Keratinocyte (primary cell): ENCODE measurements at regions not wholly inside any gene's neighbourhood (a gene's known extent, or its start where the extent isn't known, plus 50 kb on each side); places are given as distances from the start of the nearest gene placed in this dataset.

Source experiments
- DNase-seq: peaks from one replicate; pipeline ENCODE4 v3.0.0-alpha.2; 2011; ENCODE audit warnings: low read depth, missing footprints, low spot score
- FAIRE-seq: peaks from 2 replicates; lab custom pipeline; 2011; peaks lifted over from hg19 to GRCh38; lab: Jason Lieb, UNC
- H2AFZ ChIP-seq: 2 replicates; pipeline ENCODE4 v1.6.0; 2012; ENCODE audit warnings: low read length, control low read depth, inconsistent platforms; ENCODE audit not compliant: control insufficient read depth
- H3K27ac ChIP-seq: 2 replicates; pipeline ENCODE4 v1.5.1; 2011; ENCODE audit warnings: low read length; ENCODE audit not compliant: control insufficient read depth, insufficient read depth
- H3K27me3 ChIP-seq: 3 replicates; pipeline ENCODE4 v1.6.0; 2011; ENCODE audit warnings: low read length; ENCODE audit not compliant: control insufficient read depth, insufficient read depth; ENCODE audit errors: extremely low read depth
- H3K36me3 ChIP-seq, 2 experiments: 2 replicates in 1 of 2; 3 replicates in 1 of 2; pipeline ENCODE4 v1.5.1; 2011; ENCODE audit warnings: low read length in 2 of 2, mild to moderate bottlenecking in 1 of 2; ENCODE audit not compliant: control insufficient read depth in 2 of 2, insufficient read depth in 2 of 2; ENCODE audit errors: extremely low read depth in 1 of 2
- H3K4me1 ChIP-seq: 3 replicates; pipeline ENCODE4 v1.5.1; 2011; ENCODE audit warnings: low read length; ENCODE audit not compliant: control insufficient read depth, insufficient read depth; ENCODE audit errors: extremely low read depth
- H3K4me2 ChIP-seq: 3 replicates; pipeline ENCODE4 v1.6.0; 2011; ENCODE audit warnings: low read depth, low read length; ENCODE audit not compliant: control insufficient read depth, insufficient read depth; ENCODE audit errors: extremely low read depth
- H3K4me3 ChIP-seq, 3 experiments: fragments of 200-600 bp in 1 of 3; sonication (generic) in 1 of 3; 2 replicates in 2 of 3; 3 replicates in 1 of 3; pipeline ENCODE4 v1.5.1; 2011 to 2016; ENCODE audit warnings: low read length in 3 of 3, mild to moderate bottlenecking in 3 of 3, control low read depth in 2 of 3, inconsistent platforms in 1 of 3, low read depth in 1 of 3, mixed read lengths in 1 of 3, mixed run types in 1 of 3, moderate library complexity in 1 of 3; ENCODE audit not compliant: control insufficient read depth in 2 of 3, insufficient read depth in 2 of 3; ENCODE audit errors: extremely low read depth in 1 of 3
- H3K79me2 ChIP-seq: 2 replicates; pipeline ENCODE4 v1.6.0; 2012; ENCODE audit warnings: low read length; ENCODE audit not compliant: control insufficient read depth, insufficient read depth
- H3K9ac ChIP-seq: 3 replicates; pipeline ENCODE4 v1.6.0; 2011; ENCODE audit warnings: low read length; ENCODE audit not compliant: control insufficient read depth, insufficient read depth; ENCODE audit errors: extremely low read depth
- H3K9me1 ChIP-seq: 3 replicates; pipeline ENCODE4 v1.6.0; 2011; ENCODE audit warnings: low read length; ENCODE audit not compliant: control insufficient read depth, insufficient read depth; ENCODE audit errors: extremely low read depth
- H3K9me3 ChIP-seq: 2 replicates; pipeline ENCODE4 v1.5.1; 2012; ENCODE audit warnings: low read depth, low read length; ENCODE audit not compliant: control insufficient read depth
- H4K20me1 ChIP-seq: 3 replicates; pipeline ENCODE4 v1.6.0; 2011; ENCODE audit warnings: low read length; ENCODE audit not compliant: control insufficient read depth, insufficient read depth; ENCODE audit errors: extremely low read depth
- EZH2 ChIP-seq: IDR thresholded peaks from one replicate; pipeline ENCODE4 v1.6.1; 2012; ENCODE audit warnings: inconsistent platforms, mild to moderate bottlenecking, low read length, moderate library complexity
- dilution Hi-C: fragments of 300-500 bp; cut with MboI; formaldehyde crosslinking; loops from one replicate; pipeline ENCODE4 v1.7.0; 2020; ENCODE audit warnings: low sequenced_read_pairs; ENCODE audit not compliant: extremely low pct_ligation_motif_present
- TF ChIP-seq, protein P1 (sequence below), 3 experiments: IDR thresholded peaks in 1 of 3; conservative IDR thresholded peaks in 1 of 3; optimal IDR thresholded peaks in 1 of 3; 2 replicates in 2 of 3; 3 replicates in 1 of 3; pipeline versions ENCODE3 to v1.5.1; 2011; ENCODE audit warnings: low read length in 3 of 3, mild to moderate bottlenecking in 3 of 3, moderate library complexity in 2 of 3, control low read depth in 1 of 3, inconsistent platforms in 1 of 3; ENCODE audit not compliant: insufficient read depth in 2 of 3; ENCODE audit errors: extremely low read depth in 1 of 3

DNA sequence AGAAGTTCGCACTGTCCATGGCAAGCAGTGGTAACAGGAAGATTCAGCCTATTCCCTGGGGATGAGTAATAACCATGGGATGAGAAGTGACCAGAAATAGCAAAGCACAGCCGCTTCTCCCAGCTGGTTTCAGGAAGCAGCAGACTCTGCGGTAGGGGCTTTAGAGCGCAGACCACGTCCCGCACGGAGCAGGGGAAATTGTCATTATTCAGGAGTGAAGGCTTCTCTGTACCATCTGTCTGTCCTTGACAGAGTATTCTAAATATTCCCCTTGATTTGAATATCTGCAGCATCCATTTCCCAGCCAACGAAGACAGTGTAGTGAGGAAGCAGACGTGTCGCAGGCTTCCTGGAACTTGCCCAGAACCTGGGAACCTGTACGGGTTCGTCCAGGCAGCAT, 159.6 kb downstream of the NXNL2 start:
- no peak for TF ChIP-seq EZH2
- TF ChIP-seq, protein P1, sequence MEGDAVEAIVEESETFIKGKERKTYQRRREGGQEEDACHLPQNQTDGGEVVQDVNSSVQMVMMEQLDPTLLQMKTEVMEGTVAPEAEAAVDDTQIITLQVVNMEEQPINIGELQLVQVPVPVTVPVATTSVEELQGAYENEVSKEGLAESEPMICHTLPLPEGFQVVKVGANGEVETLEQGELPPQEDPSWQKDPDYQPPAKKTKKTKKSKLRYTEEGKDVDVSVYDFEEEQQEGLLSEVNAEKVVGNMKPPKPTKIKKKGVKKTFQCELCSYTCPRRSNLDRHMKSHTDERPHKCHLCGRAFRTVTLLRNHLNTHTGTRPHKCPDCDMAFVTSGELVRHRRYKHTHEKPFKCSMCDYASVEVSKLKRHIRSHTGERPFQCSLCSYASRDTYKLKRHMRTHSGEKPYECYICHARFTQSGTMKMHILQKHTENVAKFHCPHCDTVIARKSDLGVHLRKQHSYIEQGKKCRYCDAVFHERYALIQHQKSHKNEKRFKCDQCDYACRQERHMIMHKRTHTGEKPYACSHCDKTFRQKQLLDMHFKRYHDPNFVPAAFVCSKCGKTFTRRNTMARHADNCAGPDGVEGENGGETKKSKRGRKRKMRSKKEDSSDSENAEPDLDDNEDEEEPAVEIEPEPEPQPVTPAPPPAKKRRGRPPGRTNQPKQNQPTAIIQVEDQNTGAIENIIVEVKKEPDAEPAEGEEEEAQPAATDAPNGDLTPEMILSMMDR (optimal IDR thresholded peaks at IDR 0.05 in 1 of 3, IDR thresholded peaks at IDR 0.05 in 1 of 3, conservative IDR thresholded peaks at IDR 0.05 in 1 of 3; ENCODE audit: extremely low read depth in 1 of 3, insufficient read depth in 2 of 3, low read length in 3 of 3): no peak
- no peak overlapping the region for H3K4me3 ChIP-seq
- H3K9me1 ChIP-seq: no peaks in the 10 kb centered on the region
- no peak overlapping the region for H3K27ac ChIP-seq
- H3K36me3 ChIP-seq: no peaks in the 10 kb centered on the region
- peaks cover 11% of the 10 kb centered on the region for H3K4me1 ChIP-seq
- no peak overlapping the region for H3K4me2 ChIP-seq
- DNase-seq: no peak
- no peaks in the 10 kb centered on the region for H3K79me2 ChIP-seq
- H4K20me1 ChIP-seq: no peaks in the 10 kb centered on the region
- no peaks in the 10 kb centered on the region for H3K9me3 ChIP-seq
- dilution Hi-C loops: no loop called here
- no peak overlapping the region for H3K9ac ChIP-seq
- no peak for FAIRE-seq
- no peak overlapping the region for H2AFZ ChIP-seq
- no peaks in the 10 kb centered on the region for H3K27me3 ChIP-seq

DNA sequence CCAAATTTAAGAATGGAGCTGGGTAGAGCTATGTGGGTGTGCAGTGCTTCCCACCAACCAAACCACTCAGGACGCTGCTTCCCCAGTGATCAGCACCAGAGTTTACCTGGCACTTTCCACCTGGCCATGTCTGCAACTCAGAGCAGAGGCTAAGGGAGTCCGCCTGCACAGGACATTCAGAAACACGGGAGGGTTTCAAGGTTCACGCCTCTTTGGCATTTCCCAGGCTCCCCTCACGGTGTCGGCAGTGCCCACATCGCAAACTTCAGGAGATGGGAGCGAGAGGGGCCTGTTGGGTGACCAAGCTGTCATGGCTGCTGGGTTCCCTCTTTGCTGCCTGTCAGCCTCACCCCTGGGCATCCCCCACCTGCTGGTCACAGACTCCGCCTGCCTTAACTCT, 161.5 kb downstream of the NXNL2 start:
- no peaks in the 10 kb centered on the region for H3K9me1 ChIP-seq
- no peaks in the 10 kb centered on the region for H3K36me3 ChIP-seq
- no peak overlapping the region for H2AFZ ChIP-seq
- TF ChIP-seq, protein P1 (optimal IDR thresholded peaks at IDR 0.05 in 1 of 3, IDR thresholded peaks at IDR 0.05 in 1 of 3, conservative IDR thresholded peaks at IDR 0.05 in 1 of 3; ENCODE audit: extremely low read depth in 1 of 3, insufficient read depth in 2 of 3, low read length in 3 of 3): no peak
- TF ChIP-seq EZH2: no peak
- no peak overlapping the region for H3K4me3 ChIP-seq
- no peaks in the 10 kb centered on the region for H4K20me1 ChIP-seq
- H3K9me3 ChIP-seq: no peaks in the 10 kb centered on the region
- H3K27ac ChIP-seq: no peak overlapping the region
- dilution Hi-C loops: no loop called here
- H3K4me2 ChIP-seq: no peak overlapping the region
- no peak for FAIRE-seq
- H3K27me3 ChIP-seq: no peaks in the 10 kb centered on the region
- no peak overlapping the region for H3K9ac ChIP-seq
- H3K79me2 ChIP-seq: no peaks in the 10 kb centered on the region
- no peak for DNase-seq
- peaks cover 11% of the 10 kb centered on the region for H3K4me1 ChIP-seq
